ENCODE measurements at regions not wholly inside any gene's neighbourhood (a gene's known extent, or its start where the extent isn't known, plus 50 kb on each side); places are given as distances from the start of the nearest gene placed in this dataset.

DNA sequence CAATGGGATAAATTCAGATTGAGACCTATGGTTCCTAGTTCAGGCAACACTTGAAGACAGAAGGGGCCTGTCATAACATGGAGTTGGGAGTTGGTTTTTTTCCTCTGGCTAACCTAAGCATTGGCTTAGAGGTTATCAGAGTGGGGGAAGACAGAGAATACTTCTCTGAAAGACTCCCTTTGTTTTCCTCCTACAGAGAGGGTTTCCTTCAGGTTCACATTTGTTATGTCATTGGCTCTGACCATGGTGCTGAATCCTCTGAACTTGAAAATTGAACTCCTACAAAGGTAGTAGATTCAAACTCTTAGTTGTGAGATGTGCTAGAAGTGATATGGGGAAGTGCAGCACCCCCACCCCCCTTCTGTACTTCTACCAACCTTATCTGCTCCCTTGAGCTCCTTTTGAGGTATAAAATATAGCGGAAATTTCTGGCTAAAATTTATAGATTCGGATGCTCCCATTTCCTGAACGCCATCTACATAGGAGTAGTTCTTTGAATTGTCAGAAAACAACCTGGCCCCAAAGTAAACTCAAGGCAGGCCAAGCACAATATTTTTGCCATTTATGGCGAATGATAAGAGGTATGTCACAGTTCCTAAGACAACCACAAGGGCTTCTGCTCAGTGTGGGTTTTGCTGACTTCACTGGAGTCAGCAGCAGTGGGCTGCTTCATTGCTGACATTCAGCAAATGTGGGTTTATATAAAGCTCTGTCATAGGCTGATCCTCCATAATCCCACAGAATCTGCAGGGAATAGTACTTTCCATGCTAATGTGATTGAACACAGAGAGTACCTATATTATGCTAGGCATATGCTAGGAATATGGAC lies 131.6 kb upstream of the KLF14 start:
- Histone ChIP-seq H3K4me2 (no peak overlapping the region), H3K27me3 (no peaks in the 10 kb centered on the region), H3K9ac (no peak overlapping the region), H4K20me1 (0 out of 2 replicates have a peak, but pooled peaks cover 12% of the 10 kb centered on the region), H3K4me3 (no peak overlapping the region), H3K4me1 (no peaks in the 10 kb centered on the region), H3K27ac (no peak overlapping the region), H3K9me3 (peaks cover 21% of the 10 kb centered on the region), H3K36me3 (peaks cover 14% of the 10 kb centered on the region)
- TF ChIP-seq Cebpa-rat (IDR thresholded peaks at IDR 0.05) = no peak

DNA sequence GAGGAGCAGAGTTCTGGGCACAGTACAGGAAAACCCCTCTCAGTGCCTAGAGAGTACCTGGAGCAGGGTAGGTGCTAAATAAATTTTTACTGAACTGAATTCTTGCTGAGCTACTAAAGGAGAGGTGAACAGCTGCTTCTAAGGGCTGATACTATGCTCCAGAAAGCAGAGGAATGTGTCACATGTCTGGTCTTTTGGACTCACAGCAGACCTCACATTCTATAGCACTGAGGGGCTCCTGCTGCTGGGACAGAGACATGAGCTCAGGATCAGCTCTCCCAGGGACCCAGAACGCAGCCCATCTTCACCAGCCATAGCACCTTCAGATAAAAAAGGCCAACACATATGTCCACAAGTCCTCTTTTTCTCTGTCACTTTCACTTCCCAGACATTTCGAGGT lies 133.0 kb upstream of the KLF14 start:
- Histone ChIP-seq H3K4me2 (no peak overlapping the region), H3K36me3 (0 out of 2 replicates have a peak, but pooled peaks cover 6% of the 10 kb centered on the region), H3K9ac (no peak overlapping the region), H3K4me3 (no peak overlapping the region), H3K9me3 (peaks cover 6% of the 10 kb centered on the region), H4K20me1 (0 out of 2 replicates have a peak, but pooled peaks cover 12% of the 10 kb centered on the region), H3K27me3 (no peaks in the 10 kb centered on the region), H3K4me1 (no peaks in the 10 kb centered on the region), H3K27ac (no peak overlapping the region)
- TF ChIP-seq Cebpa-rat (IDR thresholded peaks at IDR 0.05) = no peak

DNA sequence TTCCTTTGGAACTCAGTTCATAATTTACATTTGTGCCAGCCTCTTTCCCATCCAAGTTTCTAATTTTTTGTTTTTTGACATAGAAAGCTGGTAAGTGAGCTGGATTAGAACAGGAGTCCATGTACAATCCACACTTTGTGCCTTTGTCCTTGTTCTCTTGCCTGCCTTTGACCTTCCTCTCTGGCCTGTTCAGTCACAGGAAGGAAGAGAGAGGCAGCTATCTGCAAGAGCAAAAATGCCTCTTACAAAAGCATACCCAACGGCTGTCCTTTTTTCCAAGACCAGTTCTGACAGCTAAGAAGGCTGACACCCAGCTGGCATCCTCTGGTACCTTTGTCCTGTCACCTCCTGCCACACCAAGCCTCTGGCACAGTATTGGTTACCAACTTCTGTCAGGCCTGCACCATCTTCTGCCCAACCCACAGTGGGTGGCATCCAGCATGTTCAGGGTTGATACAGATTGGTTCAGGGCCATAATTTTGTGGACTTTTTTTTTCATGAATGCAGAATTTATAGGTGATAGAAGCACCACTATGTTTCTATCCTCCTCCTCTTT lies 133.7 kb upstream of the KLF14 start:
- Histone ChIP-seq H3K9me3 (0 out of 2 replicates have a peak, but pooled peaks cover under 1% of the 10 kb centered on the region), H3K4me3 (no peak overlapping the region), H4K20me1 (0 out of 2 replicates have a peak, but pooled peaks cover 12% of the 10 kb centered on the region), H3K36me3 (0 out of 2 replicates have a peak, but pooled peaks cover 12% of the 10 kb centered on the region), H3K4me1 (no peaks in the 10 kb centered on the region), H3K27me3 (no peaks in the 10 kb centered on the region), H3K9ac (no peak overlapping the region), H3K27ac (no peak overlapping the region), H3K4me2 (no peak overlapping the region)
- TF ChIP-seq Cebpa-rat (IDR thresholded peaks at IDR 0.05) = no peak

DNA sequence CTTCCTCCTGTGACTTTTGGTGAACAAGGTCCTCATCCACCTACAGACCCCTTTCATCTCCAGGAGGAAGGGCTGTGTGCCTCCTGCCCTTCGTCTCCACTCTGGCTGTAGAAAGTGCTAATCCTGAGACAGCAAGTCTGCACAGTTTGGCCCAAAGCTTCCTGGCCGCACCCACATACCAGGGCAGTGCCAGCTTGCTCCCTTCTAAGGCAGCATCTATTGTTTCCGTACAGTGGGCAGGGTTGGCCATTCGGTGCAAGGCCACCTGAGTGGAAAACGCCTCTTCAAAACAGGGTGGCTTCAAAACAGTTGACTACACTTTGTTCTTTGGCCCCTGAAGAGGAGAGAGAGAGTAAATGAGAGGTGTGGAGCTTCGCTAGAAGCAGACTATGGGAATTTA lies 134.1 kb upstream of the KLF14 start:
- Histone ChIP-seq H3K27me3 (no peaks in the 10 kb centered on the region), H3K4me3 (no peak overlapping the region), H3K4me2 (no peak overlapping the region), H3K4me1 (no peaks in the 10 kb centered on the region), H3K27ac (no peak overlapping the region), H4K20me1 (0 out of 2 replicates have a peak, but pooled peaks cover 12% of the 10 kb centered on the region), H3K36me3 (0 out of 2 replicates have a peak, but pooled peaks cover 14% of the 10 kb centered on the region), H3K9me3 (no peaks in the 10 kb centered on the region), H3K9ac (no peak overlapping the region)
- no peak for TF ChIP-seq Cebpa-rat (IDR thresholded peaks at IDR 0.05)

DNA sequence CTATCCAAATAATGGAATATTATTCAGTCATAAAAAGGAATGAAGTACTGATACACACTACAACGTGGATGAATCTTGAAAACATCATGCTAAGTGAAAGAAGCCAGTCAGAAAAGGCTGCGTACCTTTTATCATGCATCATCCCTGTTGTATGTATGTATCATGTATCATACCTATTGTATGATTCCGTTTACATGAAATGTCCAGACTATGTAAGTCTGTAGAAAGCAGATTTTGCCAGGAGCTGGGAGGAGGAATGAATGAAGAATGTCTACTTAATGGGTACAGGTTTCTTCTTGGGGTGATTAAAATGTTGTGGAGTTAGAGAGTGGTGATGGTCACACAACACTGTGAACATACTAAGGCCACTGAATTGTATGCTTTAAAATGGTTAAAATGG lies 135.9 kb upstream of the KLF14 start:
- Histone ChIP-seq H4K20me1 (0 out of 2 replicates have a peak, but pooled peaks cover 21% of the 10 kb centered on the region), H3K27me3 (no peaks in the 10 kb centered on the region)

DNA sequence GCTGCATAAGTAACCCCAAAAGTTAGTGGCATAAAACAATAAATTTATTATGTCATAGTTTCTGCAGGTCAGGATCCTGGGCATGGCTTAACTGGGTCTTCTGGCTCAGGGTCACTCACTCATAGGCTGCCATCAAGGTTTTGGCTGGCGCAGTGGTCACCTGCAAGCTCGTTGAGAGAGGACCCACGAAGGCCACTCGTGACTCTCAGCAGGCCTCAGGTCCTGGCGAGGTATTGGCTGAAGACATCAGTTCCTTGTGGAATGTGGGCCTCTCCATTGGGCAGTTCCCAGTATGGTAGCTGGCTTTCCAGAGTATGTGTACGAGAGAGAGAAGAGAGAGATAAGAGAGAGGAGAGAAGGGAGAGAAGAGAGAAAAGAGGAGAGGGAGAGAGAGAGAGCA lies 138.3 kb upstream of the KLF14 start:
- 0 out of 2 replicates have a peak, but pooled peaks cover 10% of the 10 kb centered on the region for H4K20me1 ChIP-seq
- no peaks in the 10 kb centered on the region for H3K9me3 ChIP-seq
- no peak overlapping the region for H3K4me2 ChIP-seq
- peaks cover 28% of the 10 kb centered on the region for H3K36me3 ChIP-seq
- TF ChIP-seq Cebpa-rat (IDR thresholded peaks at IDR 0.05) = no peak
- no peaks in the 10 kb centered on the region for H3K27me3 ChIP-seq
- no peak overlapping the region for H3K4me3 ChIP-seq
- H3K9ac ChIP-seq = no peak overlapping the region
- H3K4me1 ChIP-seq = 0 out of 2 replicates have a peak, but pooled peaks cover 3% of the 10 kb centered on the region
- no peak overlapping the region for H3K27ac ChIP-seq

More for the DNA sequence above, 135.9 kb upstream of the KLF14 start:
- H3K9me3 ChIP-seq = no peaks in the 10 kb centered on the region
- no peak overlapping the region for H3K27ac ChIP-seq
- H3K4me3 ChIP-seq = no peak overlapping the region
- H3K9ac ChIP-seq = no peak overlapping the region
- TF ChIP-seq Cebpa-rat (IDR thresholded peaks at IDR 0.05) = no peak
- no peaks in the 10 kb centered on the region for H3K4me1 ChIP-seq
- H3K4me2 ChIP-seq = no peak overlapping the region
- H3K36me3 ChIP-seq = peaks cover 19% of the 10 kb centered on the region; the same call in 1 of the 2 replicates

DNA sequence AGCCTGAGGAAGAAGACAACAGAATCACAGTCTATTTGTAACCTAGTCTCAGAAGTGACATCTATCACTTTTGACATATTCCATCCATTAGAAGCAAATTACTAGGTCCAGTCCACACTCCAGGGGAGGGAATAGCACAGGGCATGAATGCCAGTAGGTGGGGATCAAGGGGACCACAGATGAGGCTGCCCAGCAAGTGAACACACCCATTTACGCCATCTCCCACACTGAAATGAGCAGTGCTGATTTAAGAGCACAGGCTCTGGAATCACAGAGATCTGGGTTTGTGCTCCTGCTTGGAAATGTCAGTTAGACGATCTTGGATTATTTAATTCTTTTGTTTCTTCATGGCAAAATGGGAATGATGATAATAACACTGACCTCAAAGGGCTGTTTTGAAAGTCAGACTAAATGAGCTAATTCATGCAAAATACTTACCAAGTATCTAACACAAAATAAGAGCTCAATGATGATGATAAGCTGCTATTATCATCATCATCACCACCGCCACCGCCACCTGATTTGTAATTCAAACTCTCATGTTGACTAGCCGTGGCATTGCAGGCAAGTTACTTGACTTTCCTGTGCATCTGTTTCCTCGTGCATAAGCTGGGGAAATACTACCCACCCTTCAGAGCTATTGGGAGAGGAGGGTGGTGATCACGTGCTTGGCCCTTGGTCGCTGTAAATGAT lies 138.9 kb upstream of the KLF14 start:
- H3K27me3 ChIP-seq = no peaks in the 10 kb centered on the region
- H3K36me3 ChIP-seq = peaks cover 31% of the 10 kb centered on the region
- H3K9me3 ChIP-seq = no peaks in the 10 kb centered on the region
- TF ChIP-seq Cebpa-rat (IDR thresholded peaks at IDR 0.05) = no peak
- 0 out of 2 replicates have a peak, but pooled peaks cover 9% of the 10 kb centered on the region for H4K20me1 ChIP-seq
- no peak overlapping the region for H3K27ac ChIP-seq
- H3K4me2 ChIP-seq = no peak overlapping the region
- H3K4me3 ChIP-seq = no peak overlapping the region
- H3K9ac ChIP-seq = no peak overlapping the region
- H3K4me1 ChIP-seq = 0 out of 2 replicates have a peak, but pooled peaks cover 8% of the 10 kb centered on the region

DNA sequence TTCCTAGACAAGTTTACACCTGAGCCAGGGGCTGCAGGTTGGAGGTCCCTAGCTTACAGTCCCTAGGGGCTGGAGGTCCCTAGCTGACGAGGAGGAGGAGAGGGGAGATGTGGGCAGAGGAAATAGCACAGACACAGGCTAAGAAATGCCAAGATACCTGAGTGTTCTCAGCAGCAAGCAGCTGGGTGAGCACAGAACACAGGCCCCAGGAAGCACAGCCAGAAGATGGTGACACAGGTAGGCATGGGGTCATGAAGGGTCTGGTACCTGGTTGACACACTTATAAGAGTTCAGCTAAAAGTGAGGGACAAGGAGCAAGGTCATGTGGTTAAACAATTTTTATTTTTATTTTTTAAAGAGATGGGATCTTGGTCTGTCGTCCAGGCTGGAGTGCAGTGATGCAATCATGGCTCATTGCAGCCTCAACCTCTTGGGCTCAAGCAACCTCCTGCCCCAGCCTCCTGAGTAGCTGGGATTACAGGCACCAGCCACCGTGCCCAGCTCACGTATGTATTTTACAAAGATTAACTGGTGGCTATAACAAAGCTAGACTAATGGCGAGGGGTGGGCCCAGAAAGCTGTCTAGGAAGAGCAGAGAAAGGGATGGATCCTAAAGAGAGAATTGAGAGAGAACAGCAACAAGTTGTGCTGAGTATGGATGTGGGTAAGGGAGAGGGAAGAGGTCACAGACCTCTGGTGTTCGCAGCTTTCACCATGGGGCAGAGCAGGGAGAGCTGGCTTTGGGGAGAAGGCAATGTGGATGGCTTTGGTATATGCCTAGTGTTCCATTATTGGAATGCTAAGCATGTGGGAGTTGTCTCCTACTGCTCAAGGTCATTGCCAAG lies 140.3 kb upstream of the KLF14 start:
- Histone ChIP-seq H3K4me3 (no peak overlapping the region), H3K4me1 (0 out of 2 replicates have a peak, but pooled peaks cover 8% of the 10 kb centered on the region), H3K9ac (no peak overlapping the region), H3K27me3 (no peaks in the 10 kb centered on the region), H4K20me1 (0 out of 2 replicates have a peak, but pooled peaks cover 9% of the 10 kb centered on the region), H3K9me3 (no peaks in the 10 kb centered on the region), H3K27ac (no peak overlapping the region), H3K4me2 (no peak overlapping the region), H3K36me3 (peaks cover 38% of the 10 kb centered on the region)
- no peak for TF ChIP-seq Cebpa-rat (IDR thresholded peaks at IDR 0.05)

DNA sequence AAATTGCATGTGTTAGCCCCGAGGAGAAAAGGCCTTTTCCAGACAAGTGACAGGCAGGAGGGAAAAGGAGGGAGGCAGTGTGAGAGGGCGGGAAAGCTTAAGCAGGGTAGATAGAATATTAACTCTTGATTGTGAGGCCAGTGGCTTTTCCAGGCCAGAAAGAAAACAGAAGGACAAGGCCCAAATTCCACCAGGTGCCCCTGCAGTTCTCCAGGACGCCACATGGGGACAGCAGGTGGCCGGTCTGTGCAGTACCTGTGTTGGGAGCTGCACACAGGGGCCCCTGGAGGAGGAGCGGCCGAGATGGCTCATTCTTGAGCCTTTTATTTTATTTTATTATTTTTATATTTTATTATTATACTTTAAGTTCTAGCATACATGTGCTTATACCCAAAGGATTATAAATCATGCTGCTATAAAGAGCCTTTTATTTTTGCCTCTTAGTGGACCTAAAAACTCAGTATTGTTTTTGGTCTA lies 141.3 kb upstream of the KLF14 start:
- Histone ChIP-seq H3K9me3 (no peaks in the 10 kb centered on the region), H3K4me2 (no peak overlapping the region), H3K4me1 (0 out of 2 replicates have a peak, but pooled peaks cover 8% of the 10 kb centered on the region), H3K27ac (no peak overlapping the region), H3K9ac (no peak overlapping the region), H3K4me3 (no peak overlapping the region), H4K20me1 (0 out of 2 replicates have a peak, but pooled peaks cover 9% of the 10 kb centered on the region), H3K27me3 (no peaks in the 10 kb centered on the region), H3K36me3 (peaks cover 46% of the 10 kb centered on the region)
- no peak for TF ChIP-seq Cebpa-rat (IDR thresholded peaks at IDR 0.05)
